Right cardiac atrium (tissue), 5 donors: ENCODE measurements at regions not wholly inside any gene's neighbourhood (a gene's known extent, or its start where the extent isn't known, plus 50 kb on each side); places are given as distances from the start of the nearest gene placed in this dataset.

Source experiments
- ATAC-seq, 2 donors: fragments of 200-7000 bp; cut with Tn5 transposase; one replicate each; pipeline versions ENCODE4 v1.8.0 to v1.9.1; 2020; ENCODE audit warnings: moderate library complexity in 2 of 2, mild to moderate bottlenecking in 1 of 2
- DNase-seq, 3 donors: peaks; one replicate each; pipeline ENCODE4 v3.0.0-alpha.2; 2020
- H3K27ac ChIP-seq: one replicate; pipeline ENCODE4 v1.5.1; 2013; ENCODE audit warnings: mild to moderate bottlenecking, low read length, control low read depth, moderate library complexity
- H3K27me3 ChIP-seq: one replicate; pipeline ENCODE4 v1.6.1; 2013; ENCODE audit not compliant: control insufficient read depth, insufficient read depth
- H3K4me1 ChIP-seq: one replicate; pipeline ENCODE4 v1.6.1; 2013; ENCODE audit warnings: low read length; ENCODE audit not compliant: control insufficient read depth, insufficient read depth
- H3K4me3 ChIP-seq: one replicate; pipeline ENCODE4 v1.5.1; 2013; ENCODE audit warnings: low read length, control low read depth
- H3K9me3 ChIP-seq: one replicate; pipeline ENCODE4 v1.6.1; 2013; ENCODE audit warnings: low read length; ENCODE audit not compliant: control insufficient read depth
- WGBS: extraction: QIAGEN DNeasy Blood & Tissue Kit; methylation state at CpG from one replicate; pipeline ENCODE4 v1.1.7; 2013; 5-methylcytosine and 5-hydroxymethylcytosine counted together
- intact Hi-C, 4 donors: fragments of 100-400 bp; cut with DNase I; formaldehyde crosslinking; loops; one replicate each; pipeline versions ENCODE4 v1.11.0 to v1.14.0; 2022 to 2023
- donor health status: healthy with polysubstance abuse.
- donor health status: DM: no; HTN: yes; CAD: no.
- donor health status: DM: no; HTN: no; CAD: no.
- donor health status: DM: no; HTN: yes; CAD: no; lungs with severe emphysema.
- donor health status: DM: yes; HTN: yes; CAD: no.

GRCh38 chr1:50292276-50292675, 131.0 kb downstream of the DMRTA2 start:
- WGBS: 60% methylated on average over 9 of the region's 9 CpGs
- H3K4me1 ChIP-seq: no peaks in the 10 kb centered on the region
- H3K27me3 ChIP-seq: no peaks in the 10 kb centered on the region
- no peaks in the 10 kb centered on the region for H3K9me3 ChIP-seq
- H3K27ac ChIP-seq: no peak overlapping the region
- DNase-seq: no peak
- H3K4me3 ChIP-seq: no peak overlapping the region
- no peak for ATAC-seq
- intact Hi-C loops: no loop called here

- Histone ChIP-seq H3K27me3 (no peaks in the 10 kb centered on the region), H3K4me1 (no peaks in the 10 kb centered on the region), H3K27ac (no peak overlapping the region), H3K4me3 (no peak overlapping the region), H3K9me3 (no peaks in the 10 kb centered on the region)
- ATAC-seq (no peak), DNase-seq (no peak)
- WGBS: 84% methylated on average over 3 of the region's 3 CpGs
- intact Hi-C loops: no loop called here
These were observed 133.7 kb downstream of the DMRTA2 start for GRCh38 chr1:50289495-50289894.

GRCh38 chr1:50285994-50286393, 137.2 kb downstream of the DMRTA2 start:
- Histone ChIP-seq H3K27me3 (no peaks in the 10 kb centered on the region), H3K27ac (no peak overlapping the region), H3K4me3 (no peak overlapping the region), H3K4me1 (no peaks in the 10 kb centered on the region), H3K9me3 (no peaks in the 10 kb centered on the region)
- DNase-seq: no peak
- no peak for ATAC-seq
- WGBS: 86% methylated on average over 4 of the region's 4 CpGs
- intact Hi-C loops: no loop called here

- no peak for DNase-seq
- WGBS: 12% methylated on average over 7 of the region's 7 CpGs
- intact Hi-C loops: no loop called here
These were observed 143.5 kb downstream of the DMRTA2 start for GRCh38 chr1:50279622-50280330.

GRCh38 chr1:50278961-50279360, 144.3 kb downstream of the DMRTA2 start:
- 33% methylated on average over 3 of the region's 3 CpGs for WGBS
- Histone ChIP-seq H3K4me1 (no peaks in the 10 kb centered on the region), H3K4me3 (no peak overlapping the region), H3K27ac (no peak overlapping the region), H3K27me3 (no peaks in the 10 kb centered on the region), H3K9me3 (no peaks in the 10 kb centered on the region)
- intact Hi-C loops: no loop called here
- ATAC-seq (no peak), DNase-seq (no peak)

More at GRCh38 chr1:50279622-50280330, 143.5 kb downstream of the DMRTA2 start:
- Histone ChIP-seq H3K4me1 (no peaks in the 10 kb centered on the region), H3K9me3 (no peaks in the 10 kb centered on the region), H3K4me3 (no peak overlapping the region), H3K27ac (no peak overlapping the region), H3K27me3 (no peaks in the 10 kb centered on the region)
- no peak for ATAC-seq

- intact Hi-C loops: no loop called here
- Histone ChIP-seq H3K4me1 (no peaks in the 10 kb centered on the region), H3K27me3 (no peaks in the 10 kb centered on the region), H3K9me3 (no peaks in the 10 kb centered on the region), H3K27ac (no peak overlapping the region), H3K4me3 (no peak overlapping the region)
- DNase-seq (no peak), ATAC-seq (no peak)
- WGBS: 59% methylated on average over 7 of the region's 7 CpGs
These were observed 144.8 kb downstream of the DMRTA2 start for GRCh38 chr1:50278410-50278809.

- H3K9me3 ChIP-seq: no peaks in the 10 kb centered on the region
- H3K27me3 ChIP-seq: no peaks in the 10 kb centered on the region
- no peak overlapping the region for H3K4me3 ChIP-seq
- intact Hi-C loops: no loop called here
- no peak for ATAC-seq
- 14% methylated on average over 9 of the region's 9 CpGs for WGBS
- no peak for DNase-seq
- H3K27ac ChIP-seq: no peak overlapping the region
- no peaks in the 10 kb centered on the region for H3K4me1 ChIP-seq
These were observed 147.7 kb downstream of the DMRTA2 start for GRCh38 chr1:50275566-50275965.

GRCh38 chr1:50272912-50273311, 150.3 kb downstream of the DMRTA2 start:
- no peaks in the 10 kb centered on the region for H3K27me3 ChIP-seq
- ATAC-seq (no peak), DNase-seq (no peak)

GRCh38 chr1:50271968-50272578, 151.2 kb downstream of the DMRTA2 start:
- WGBS: 57% methylated on average over 2 of the region's 2 CpGs
- ATAC-seq: peak; percentile 42 to 62
- Histone ChIP-seq H3K27ac (no peak overlapping the region), H3K4me3 (no peak overlapping the region), H3K4me1 (no peaks in the 10 kb centered on the region), H3K9me3 (no peaks in the 10 kb centered on the region), H3K27me3 (no peaks in the 10 kb centered on the region)
- peak in 2 of 3 donors; percentile 34 to 73 for DNase-seq
- intact Hi-C loops: no loop called here

More at GRCh38 chr1:50272912-50273311, 150.3 kb downstream of the DMRTA2 start:
- H3K27ac ChIP-seq: no peak overlapping the region
- no peaks in the 10 kb centered on the region for H3K9me3 ChIP-seq
- H3K4me1 ChIP-seq: no peaks in the 10 kb centered on the region
- intact Hi-C loops: no loop called here
- no peak overlapping the region for H3K4me3 ChIP-seq

GRCh38 chr1:50271337-50271736, 151.9 kb downstream of the DMRTA2 start:
- no peak overlapping the region for H3K27ac ChIP-seq
- 56% methylated on average over 2 of the region's 2 CpGs for WGBS
- H3K27me3 ChIP-seq: no peaks in the 10 kb centered on the region
- intact Hi-C loops: no loop called here
- H3K4me3 ChIP-seq: no peak overlapping the region
- H3K4me1 ChIP-seq: no peaks in the 10 kb centered on the region
- ATAC-seq (no peak), DNase-seq (no peak)
- H3K9me3 ChIP-seq: no peaks in the 10 kb centered on the region

GRCh38 chr1:50270926-50271325, 152.3 kb downstream of the DMRTA2 start:
- intact Hi-C loops: no loop called here
- Histone ChIP-seq H3K9me3 (no peaks in the 10 kb centered on the region), H3K27me3 (no peaks in the 10 kb centered on the region), H3K4me1 (no peaks in the 10 kb centered on the region), H3K4me3 (no peak overlapping the region), H3K27ac (no peak overlapping the region)
- DNase-seq (no peak), ATAC-seq (no peak)
- 48% methylated on average over 3 of the region's 3 CpGs for WGBS
